HG03025 (cell line): ENCODE measurements at regions not wholly inside any gene's neighbourhood (a gene's known extent, or its start where the extent isn't known, plus 50 kb on each side); places are given as distances from the start of the nearest gene placed in this dataset.

Experiments used
- ATAC-seq: cut with Tn5 transposase; IDR thresholded peaks from one replicate; pipeline ENCODE4 v1.9.1; 2021; ENCODE audit warnings: mild to moderate bottlenecking, moderate library complexity; ENCODE audit not compliant: unreplicated experiment, low FRiP score

GRCh38 chr1:38446936-38447335 is 400.3 kb upstream of the POU3F1 start:
- ATAC-seq, result no peak

- no peak for ATAC-seq
These were observed 398.3 kb upstream of the POU3F1 start for GRCh38 chr1:38444770-38445442.

- no peak for ATAC-seq
These were observed 397.7 kb upstream of the POU3F1 start for GRCh38 chr1:38444311-38444710.

GRCh38 chr1:38440402-38440801 is 393.8 kb upstream of the POU3F1 start:
- no peak for ATAC-seq

GRCh38 chr1:38436749-38437148 is 390.2 kb upstream of the POU3F1 start:
- ATAC-seq, result no peak

GRCh38 chr1:38436006-38436405 is 389.4 kb upstream of the POU3F1 start:
- no peak for ATAC-seq

GRCh38 chr1:38433084-38433722 is 386.6 kb upstream of the POU3F1 start:
- ATAC-seq, result no peak

- no peak for ATAC-seq
These were observed 385.2 kb upstream of the POU3F1 start for GRCh38 chr1:38431535-38432376.

GRCh38 chr1:38430949-38431348 is 384.4 kb upstream of the POU3F1 start:
- no peak for ATAC-seq

GRCh38 chr1:38424677-38425076 is 378.1 kb upstream of the POU3F1 start:
- ATAC-seq, result no peak

- no peak for ATAC-seq
These were observed 374.1 kb upstream of the POU3F1 start for GRCh38 chr1:38420666-38421065.

- ATAC-seq, result no peak
These were observed 371.8 kb upstream of the POU3F1 start for GRCh38 chr1:38418195-38419030.

GRCh38 chr1:38403667-38404066 is 357.1 kb upstream of the POU3F1 start:
- no peak for ATAC-seq

- ATAC-seq, result no peak
These were observed 355.7 kb upstream of the POU3F1 start for GRCh38 chr1:38402230-38402815.

- ATAC-seq, result no peak
These were observed 350.0 kb upstream of the POU3F1 start for GRCh38 chr1:38396606-38397005.

GRCh38 chr1:38394303-38394702 is 347.7 kb upstream of the POU3F1 start:
- ATAC-seq, result no peak

- ATAC-seq, result no peak
These were observed 346.3 kb upstream of the POU3F1 start for GRCh38 chr1:38392861-38393260.

GRCh38 chr1:38381256-38381655 is 334.7 kb upstream of the POU3F1 start:
- ATAC-seq, result no peak

- no peak for ATAC-seq
These were observed 330.0 kb upstream of the POU3F1 start for GRCh38 chr1:38376577-38376976.

GRCh38 chr1:38375035-38375434 is 328.4 kb upstream of the POU3F1 start:
- ATAC-seq, result no peak
